ES-I3 (cell line): ENCODE measurements at regions not wholly inside any gene's neighbourhood (a gene's known extent, or its start where the extent isn't known, plus 50 kb on each side); places are given as distances from the start of the nearest gene placed in this dataset.
"Not testable (repeated sequence)": the region's sequence is repeated elsewhere in the genome, so short reads cannot be mapped to it uniquely, and the experiment has no call there.

Experiments used
- H3K36me3 ChIP-seq: 2 replicates; pipeline ENCODE4 v1.6.1; 2013; ENCODE audit warnings: mild to moderate bottlenecking, low read length, control low read depth, moderate library complexity; ENCODE audit not compliant: insufficient read depth
- H3K4me1 ChIP-seq: 2 replicates; pipeline ENCODE4 v1.6.1; 2013; ENCODE audit warnings: mild to moderate bottlenecking, control low read depth, low read length; ENCODE audit not compliant: insufficient read depth
- H3K9ac ChIP-seq: 2 replicates; pipeline ENCODE4 v1.6.1; 2013; ENCODE audit warnings: low read depth, mild to moderate bottlenecking, low read length, moderate library complexity
- H3K9me3 ChIP-seq: 2 replicates; pipeline ENCODE4 v1.6.1; 2013; ENCODE audit warnings: mild to moderate bottlenecking, low read length, moderate library complexity; ENCODE audit not compliant: control insufficient read depth, insufficient read depth

GRCh38 chr9:33708441-33708840, 86.9 kb upstream of the PRSS3 start:
- Histone ChIP-seq H3K9me3 (no peaks in the 10 kb centered on the region), H3K4me1 (0 out of 2 replicates have a peak, but pooled peaks cover 4% of the 10 kb centered on the region), H3K36me3 (no peaks in the 10 kb centered on the region), H3K9ac (no peak overlapping the region)

- no peaks in the 10 kb centered on the region for H3K36me3 ChIP-seq
- no peak overlapping the region for H3K9ac ChIP-seq
- no peaks in the 10 kb centered on the region for H3K9me3 ChIP-seq
- 0 out of 2 replicates have a peak, but pooled peaks cover 4% of the 10 kb centered on the region for H3K4me1 ChIP-seq
These were observed 86.1 kb upstream of the PRSS3 start for GRCh38 chr9:33709269-33709668.

GRCh38 chr9:33711418-33711817, 83.9 kb upstream of the PRSS3 start:
- H3K36me3 ChIP-seq, H3K4me1 ChIP-seq, H3K9me3 ChIP-seq, H3K9ac ChIP-seq: not testable (repeated sequence)

GRCh38 chr9:33714989-33715388, 80.4 kb upstream of the PRSS3 start:
- Histone ChIP-seq H3K4me1 (no peaks in the 10 kb centered on the region), H3K9ac (no peak overlapping the region), H3K9me3 (no peaks in the 10 kb centered on the region), H3K36me3 (no peaks in the 10 kb centered on the region)

GRCh38 chr9:33718987-33719386, 76.4 kb upstream of the PRSS3 start:
- Histone ChIP-seq H3K9me3 (no peaks in the 10 kb centered on the region), H3K4me1 (no peaks in the 10 kb centered on the region; the same call in 1 of the 2 replicates), H3K36me3 (no peaks in the 10 kb centered on the region), H3K9ac (no peak overlapping the region)

- Histone ChIP-seq H3K36me3 (no peaks in the 10 kb centered on the region), H3K9me3 (no peaks in the 10 kb centered on the region), H3K4me1 (no peaks in the 10 kb centered on the region; the same call in 1 of the 2 replicates), H3K9ac (no peak overlapping the region)
These were observed 75.6 kb upstream of the PRSS3 start for GRCh38 chr9:33719581-33720374.

- Histone ChIP-seq H3K9ac (no peak overlapping the region), H3K4me1 (no peaks in the 10 kb centered on the region; the same call in 1 of the 2 replicates), H3K36me3 (no peaks in the 10 kb centered on the region), H3K9me3 (no peaks in the 10 kb centered on the region)
These were observed 73.5 kb upstream of the PRSS3 start for GRCh38 chr9:33721674-33722358.

- no peaks in the 10 kb centered on the region; the same call in 1 of the 2 replicates for H3K4me1 ChIP-seq
- no peaks in the 10 kb centered on the region for H3K36me3 ChIP-seq
- no peaks in the 10 kb centered on the region for H3K9me3 ChIP-seq
- no peak overlapping the region for H3K9ac ChIP-seq
These were observed 73.0 kb upstream of the PRSS3 start for GRCh38 chr9:33722359-33722675.

GRCh38 chr9:33728613-33729012, 66.7 kb upstream of the PRSS3 start:
- no peaks in the 10 kb centered on the region for H3K36me3 ChIP-seq
- no peaks in the 10 kb centered on the region for H3K4me1 ChIP-seq
- no peak overlapping the region for H3K9ac ChIP-seq
- H3K9me3 ChIP-seq: no peaks in the 10 kb centered on the region

GRCh38 chr9:33731142-33731541, 64.2 kb upstream of the PRSS3 start:
- Histone ChIP-seq H3K36me3 (no peaks in the 10 kb centered on the region), H3K9ac (no peak overlapping the region), H3K9me3 (no peaks in the 10 kb centered on the region), H3K4me1 (no peaks in the 10 kb centered on the region)

- Histone ChIP-seq H3K36me3 (no peaks in the 10 kb centered on the region), H3K9ac (no peak overlapping the region), H3K9me3 (no peaks in the 10 kb centered on the region), H3K4me1 (no peaks in the 10 kb centered on the region)
These were observed 63.7 kb upstream of the PRSS3 start for GRCh38 chr9:33731625-33732024.

- not testable (repeated sequence) for H3K36me3 ChIP-seq, H3K9ac ChIP-seq, H3K4me1 ChIP-seq, H3K9me3 ChIP-seq
These were observed 61.0 kb upstream of the PRSS3 start for GRCh38 chr9:33734247-33734940.

GRCh38 chr9:33734941-33735835, 60.2 kb upstream of the PRSS3 start:
- H3K9ac ChIP-seq, H3K4me1 ChIP-seq, H3K36me3 ChIP-seq, H3K9me3 ChIP-seq: not testable (repeated sequence)
